TTC549 (cell line): ENCODE measurements at regions not wholly inside any gene's neighbourhood (a gene's known extent, or its start where the extent isn't known, plus 50 kb on each side); places are given as distances from the start of the nearest gene placed in this dataset.

Experiments
- FAIRE-seq: peaks from 2 replicates; lab custom pipeline; 2012; peaks lifted over from hg19 to GRCh38; lab: Jason Lieb, UNC

GRCh38 chr2:200013906-200014305, 58.5 kb downstream of the MAIP1 start:
- no peak for FAIRE-seq

GRCh38 chr2:200021449-200022114, 66.2 kb downstream of the MAIP1 start:
- no peak for FAIRE-seq

GRCh38 chr2:200022511-200022910, 67.1 kb downstream of the MAIP1 start:
- no peak for FAIRE-seq

GRCh38 chr2:200023570-200023969, 68.2 kb downstream of the MAIP1 start:
- no peak for FAIRE-seq

GRCh38 chr2:200025717-200026116, 70.3 kb downstream of the MAIP1 start:
- FAIRE-seq = no peak

- FAIRE-seq = no peak
Observed at GRCh38 chr2:200026332-200027230, 71.2 kb downstream of the MAIP1 start.

GRCh38 chr2:200028998-200029397, 73.6 kb downstream of the MAIP1 start:
- FAIRE-seq = no peak

- no peak for FAIRE-seq
Observed at GRCh38 chr2:200032895-200033294, 77.5 kb downstream of the MAIP1 start.

GRCh38 chr2:200033929-200034328, 78.5 kb downstream of the MAIP1 start:
- FAIRE-seq = no peak

- no peak for FAIRE-seq
Observed at GRCh38 chr2:200034816-200035215, 79.4 kb downstream of the MAIP1 start.

GRCh38 chr2:200039724-200040650, 84.6 kb downstream of the MAIP1 start:
- no peak for FAIRE-seq

GRCh38 chr2:200040831-200041230, 85.4 kb downstream of the MAIP1 start:
- FAIRE-seq = no peak

GRCh38 chr2:200041639-200042038, 86.3 kb downstream of the MAIP1 start:
- no peak for FAIRE-seq

GRCh38 chr2:200042102-200042735, 86.8 kb downstream of the MAIP1 start:
- no peak for FAIRE-seq

- no peak for FAIRE-seq
Observed at GRCh38 chr2:200042944-200043343, 87.6 kb downstream of the MAIP1 start.

- FAIRE-seq = no peak
Observed at GRCh38 chr2:200044453-200044852, 89.1 kb downstream of the MAIP1 start.

GRCh38 chr2:200048421-200048820, 93.0 kb downstream of the MAIP1 start:
- FAIRE-seq = no peak

GRCh38 chr2:200049086-200049485, 93.7 kb downstream of the MAIP1 start:
- no peak for FAIRE-seq

GRCh38 chr2:200050921-200051610, 95.7 kb downstream of the MAIP1 start:
- FAIRE-seq = no peak

- FAIRE-seq = no peak
Observed at GRCh38 chr2:200051611-200051945, 96.2 kb downstream of the MAIP1 start.

GRCh38 chr2:200052627-200053026, 97.2 kb downstream of the MAIP1 start:
- FAIRE-seq = no peak
